Prostate gland (tissue), 2 donors: ENCODE measurements at regions not wholly inside any gene's neighbourhood (a gene's known extent, or its start where the extent isn't known, plus 50 kb on each side); places are given as distances from the start of the nearest gene placed in this dataset.

Experiments
- DNase-seq: peaks from one replicate; pipeline ENCODE4 v3.0.0-alpha.2; 2019; ENCODE audit warnings: low spot score
- H3K27ac ChIP-seq, 2 donors: fragments of 200-600 bp; sonication (generic); 2 replicates each; pipeline ENCODE4 v1.5.1; 2017 to 2019
- H3K27me3 ChIP-seq: fragments of 200-600 bp; sonication (generic); replicated peaks from 2 replicates; pipeline ENCODE4 v1.5.1; 2019; ENCODE audit not compliant: insufficient read depth
- H3K36me3 ChIP-seq, 2 donors: fragments of 200-600 bp; sonication (generic); 1 replicate in 1 of 2; 2 replicates in 1 of 2; pipeline versions ENCODE4 v1.5.1 to v1.8.1; 2017 to 2019
- H3K4me1 ChIP-seq: fragments of 200-600 bp; sonication (generic); replicated peaks from 2 replicates; pipeline ENCODE4 v1.5.1; 2019
- H3K4me3 ChIP-seq, 2 donors: fragments of 200-600 bp; sonication (generic); 2 replicates each; pipeline ENCODE4 v1.5.1; 2017 to 2019
- H3K9me3 ChIP-seq: fragments of 200-600 bp; sonication (generic); 2 replicates; pipeline ENCODE4 v1.5.1; 2017
- POLR2A ChIP-seq: fragments of 450-650 bp; IDR thresholded peaks from one replicate; pipeline ENCODE4 v1.6.1; 2016; ENCODE audit warnings: antibody characterized with exemption, mild to moderate bottlenecking
- POLR2AphosphoS5 ChIP-seq: sonication (generic); formaldehyde crosslinking; IDR thresholded peaks from one replicate; pipeline ENCODE4 v1.6.1; 2017; ENCODE audit warnings: antibody characterized with exemption
- WGBS: methylation state at CpG from one replicate; pipeline ENCODE4 v1.1.5; 2018; 5-methylcytosine and 5-hydroxymethylcytosine counted together
- intact Hi-C: fragments of 100-400 bp; cut with DNase I; formaldehyde crosslinking; loops from one replicate; pipeline ENCODE4 v1.14.2; 2022
- TF ChIP-seq, protein P1 (sequence below), 4 experiments: fragments of 200-600 bp in 2 of 4; fragments of 450-650 bp in 2 of 4; sonication (generic) in 2 of 4; IDR thresholded peaks; 1 replicate in 3 of 4; 2 replicates in 1 of 4; pipeline ENCODE4 v1.5.1; 2016 to 2019; ENCODE audit warnings: antibody characterized with exemption in 4 of 4, mild to moderate bottlenecking in 2 of 4, moderate library complexity in 2 of 4

DNA sequence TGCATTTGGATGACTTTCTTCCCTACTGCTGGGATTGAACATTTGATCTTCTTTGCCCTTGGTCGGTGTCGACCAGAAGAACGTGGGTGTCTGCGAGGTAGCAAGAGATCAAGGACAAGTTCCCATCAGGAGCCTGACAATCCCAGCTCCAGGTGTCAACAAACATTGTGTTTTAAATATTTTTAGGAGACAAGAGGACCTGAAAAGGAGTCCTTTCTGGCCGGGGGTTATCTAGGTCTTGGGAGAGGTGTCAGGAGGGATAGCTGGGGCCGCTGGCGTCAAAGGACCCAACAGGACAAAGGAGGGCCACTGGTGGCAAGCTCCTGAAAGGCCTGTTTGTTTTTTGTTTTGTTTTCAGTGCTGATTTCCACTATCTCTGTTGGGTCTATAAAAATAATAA is 308.4 kb upstream of the ERCC4 start:
- intact Hi-C loops, result no loop called here
- TF ChIP-seq POLR2A (no peak), POLR2AphosphoS5 (no peak)
- TF ChIP-seq, protein P1, sequence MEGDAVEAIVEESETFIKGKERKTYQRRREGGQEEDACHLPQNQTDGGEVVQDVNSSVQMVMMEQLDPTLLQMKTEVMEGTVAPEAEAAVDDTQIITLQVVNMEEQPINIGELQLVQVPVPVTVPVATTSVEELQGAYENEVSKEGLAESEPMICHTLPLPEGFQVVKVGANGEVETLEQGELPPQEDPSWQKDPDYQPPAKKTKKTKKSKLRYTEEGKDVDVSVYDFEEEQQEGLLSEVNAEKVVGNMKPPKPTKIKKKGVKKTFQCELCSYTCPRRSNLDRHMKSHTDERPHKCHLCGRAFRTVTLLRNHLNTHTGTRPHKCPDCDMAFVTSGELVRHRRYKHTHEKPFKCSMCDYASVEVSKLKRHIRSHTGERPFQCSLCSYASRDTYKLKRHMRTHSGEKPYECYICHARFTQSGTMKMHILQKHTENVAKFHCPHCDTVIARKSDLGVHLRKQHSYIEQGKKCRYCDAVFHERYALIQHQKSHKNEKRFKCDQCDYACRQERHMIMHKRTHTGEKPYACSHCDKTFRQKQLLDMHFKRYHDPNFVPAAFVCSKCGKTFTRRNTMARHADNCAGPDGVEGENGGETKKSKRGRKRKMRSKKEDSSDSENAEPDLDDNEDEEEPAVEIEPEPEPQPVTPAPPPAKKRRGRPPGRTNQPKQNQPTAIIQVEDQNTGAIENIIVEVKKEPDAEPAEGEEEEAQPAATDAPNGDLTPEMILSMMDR (IDR thresholded peaks at IDR 0.05), result no peak
- no peaks in the 10 kb centered on the region for H3K4me1 ChIP-seq
- WGBS, result 57% methylated on average over 7 of the region's 7 CpGs
- DNase-seq, result no peak
- H3K4me3 ChIP-seq, result no peak overlapping the region
- no peak overlapping the region for H3K27ac ChIP-seq
- H3K9me3 ChIP-seq, result no peaks in the 10 kb centered on the region
- H3K36me3 ChIP-seq, result no peaks in the 10 kb centered on the region
- no peaks in the 10 kb centered on the region for H3K27me3 ChIP-seq

DNA sequence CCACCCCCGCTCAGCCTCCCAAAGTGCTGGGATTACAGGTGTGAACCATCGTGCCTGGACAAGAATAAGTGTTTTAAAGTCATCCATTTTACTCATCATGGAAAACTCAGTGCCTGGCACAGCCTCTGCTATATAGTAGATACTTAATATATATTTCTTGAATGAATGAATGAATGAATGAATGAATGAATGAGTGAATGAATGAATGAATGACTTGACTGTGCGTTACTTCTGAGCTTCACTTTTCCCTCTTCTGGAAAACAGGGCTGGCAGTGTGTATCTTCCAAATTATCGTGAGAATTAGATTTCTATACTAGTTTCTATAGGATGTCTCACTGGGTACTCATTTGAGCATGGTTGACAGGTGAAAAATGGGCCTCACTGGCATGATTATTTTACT is 307.3 kb upstream of the ERCC4 start:
- 90% methylated on average over 4 of the region's 4 CpGs for WGBS
- TF ChIP-seq, protein P1 (IDR thresholded peaks at IDR 0.05), result no peak
- TF ChIP-seq POLR2A (no peak), POLR2AphosphoS5 (no peak)
- intact Hi-C loops, result no loop called here
- Histone ChIP-seq H3K9me3 (no peaks in the 10 kb centered on the region), H3K4me1 (no peaks in the 10 kb centered on the region), H3K36me3 (no peaks in the 10 kb centered on the region), H3K4me3 (no peak overlapping the region), H3K27ac (no peak overlapping the region), H3K27me3 (no peaks in the 10 kb centered on the region)
- no peak for DNase-seq

DNA sequence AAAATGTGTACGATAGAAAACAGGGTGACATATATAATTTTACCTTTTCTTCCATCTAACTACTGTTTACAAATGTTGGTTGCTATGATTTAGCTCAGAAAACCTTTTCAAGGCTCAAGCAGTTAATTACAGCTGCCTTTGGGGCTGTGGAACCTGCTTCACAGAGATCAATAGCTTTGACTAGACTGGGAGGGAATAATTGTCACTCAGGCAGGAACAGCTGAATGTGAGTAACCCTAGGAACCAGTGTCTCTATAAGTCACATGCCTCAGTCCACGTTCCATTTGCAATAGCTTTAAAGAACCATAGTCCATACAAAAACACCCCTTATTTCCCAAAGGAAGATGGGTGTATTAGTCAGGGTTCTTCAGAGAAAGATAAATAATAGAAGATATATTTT is 306.8 kb upstream of the ERCC4 start:
- Histone ChIP-seq H3K27ac (no peak overlapping the region), H3K9me3 (no peaks in the 10 kb centered on the region), H3K36me3 (no peaks in the 10 kb centered on the region), H3K4me3 (no peak overlapping the region), H3K4me1 (no peaks in the 10 kb centered on the region), H3K27me3 (no peaks in the 10 kb centered on the region)
- TF ChIP-seq, protein P1 (IDR thresholded peaks at IDR 0.05), result no peak
- TF ChIP-seq POLR2AphosphoS5, result no peak
- no peak for TF ChIP-seq POLR2A
- intact Hi-C loops, result no loop called here
- WGBS, result 53% methylated on average over 2 of the region's 2 CpGs
- no peak for DNase-seq

DNA sequence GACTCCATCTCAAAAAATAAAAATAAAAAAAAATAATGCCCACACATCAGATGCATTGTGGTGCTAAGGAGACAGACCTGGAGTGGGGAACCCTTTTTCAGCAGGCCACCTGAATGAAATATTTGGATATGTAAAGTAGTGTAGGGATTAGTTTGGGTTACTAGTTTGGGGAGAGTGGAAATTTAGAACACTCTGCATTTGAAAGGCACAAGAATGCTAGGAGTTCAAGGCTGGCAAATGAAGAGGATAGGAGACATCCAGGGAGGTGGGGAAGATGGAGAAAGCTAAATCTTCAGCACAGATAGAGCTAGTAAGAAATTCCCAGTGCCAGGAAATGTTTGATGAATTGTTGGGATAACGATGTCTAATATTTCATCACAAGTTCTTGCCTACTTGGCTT is 298.3 kb upstream of the ERCC4 start:
- no peak overlapping the region for H3K4me3 ChIP-seq
- intact Hi-C loops, result no loop called here
- TF ChIP-seq POLR2A, result no peak
- no peak for TF ChIP-seq POLR2AphosphoS5
- TF ChIP-seq, protein P1 (IDR thresholded peaks at IDR 0.05), result no peak
- no peaks in the 10 kb centered on the region for H3K4me1 ChIP-seq
- H3K9me3 ChIP-seq, result no peaks in the 10 kb centered on the region
- no peak for DNase-seq
- H3K27me3 ChIP-seq, result no peaks in the 10 kb centered on the region
- WGBS, result 84% methylated on average over 1 of the region's 1 CpG
- H3K27ac ChIP-seq, result no peak overlapping the region
- no peaks in the 10 kb centered on the region for H3K36me3 ChIP-seq

DNA sequence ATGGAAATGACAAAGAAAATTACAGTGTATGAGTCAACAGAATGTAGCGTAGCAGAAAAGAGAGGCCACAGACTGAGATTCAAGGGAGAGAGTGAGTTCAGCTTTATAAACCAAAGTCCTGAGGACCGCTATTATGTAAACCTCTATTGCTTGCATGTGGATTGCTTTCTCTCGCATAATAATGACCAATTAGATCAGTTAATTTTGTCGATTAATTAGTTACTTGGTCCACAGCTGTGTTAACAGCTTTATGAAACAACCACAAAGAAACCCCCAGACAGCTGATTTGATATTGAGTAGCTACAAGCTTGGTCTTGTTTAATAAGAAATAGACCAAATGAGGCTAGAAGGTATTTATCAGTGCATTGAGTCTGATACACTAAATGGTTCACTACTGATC is 291.8 kb upstream of the ERCC4 start:
- no peak for TF ChIP-seq POLR2AphosphoS5
- TF ChIP-seq POLR2A, result no peak
- TF ChIP-seq, protein P1 (IDR thresholded peaks at IDR 0.05), result no peak
- DNase-seq, result no peak
- H3K36me3 ChIP-seq, result no peaks in the 10 kb centered on the region
- H3K4me1 ChIP-seq, result no peaks in the 10 kb centered on the region
- no peaks in the 10 kb centered on the region for H3K9me3 ChIP-seq
- intact Hi-C loops, result no loop called here
- H3K27ac ChIP-seq, result no peak overlapping the region
- H3K4me3 ChIP-seq, result no peak overlapping the region
- no peaks in the 10 kb centered on the region for H3K27me3 ChIP-seq
- 84% methylated on average over 4 of the region's 4 CpGs for WGBS
